Mucosa of rectum (tissue), 2 donors: ENCODE measurements at regions not wholly inside any gene's neighbourhood (a gene's known extent, or its start where the extent isn't known, plus 50 kb on each side); places are given as distances from the start of the nearest gene placed in this dataset.

Source experiments
- H3K27ac ChIP-seq, 2 donors: one replicate each; pipeline ENCODE4 v1.7.0; 2013; ENCODE audit warnings: inconsistent platforms in 2 of 2, low read depth in 2 of 2, low read length in 2 of 2
- H3K27me3 ChIP-seq, 2 donors: one replicate each; pipeline ENCODE4 v1.7.0; 2013; ENCODE audit warnings: low read length in 2 of 2; ENCODE audit not compliant: control insufficient read depth in 2 of 2, insufficient read depth in 2 of 2
- H3K36me3 ChIP-seq, 2 donors: one replicate each; pipeline ENCODE4 v1.7.0; 2013; ENCODE audit warnings: low read length in 2 of 2; ENCODE audit not compliant: control insufficient read depth in 2 of 2, insufficient read depth in 2 of 2
- H3K4me1 ChIP-seq, 2 donors: one replicate each; pipeline ENCODE4 v1.7.0; 2013; ENCODE audit warnings: low read length in 2 of 2, mild to moderate bottlenecking in 1 of 2; ENCODE audit not compliant: control insufficient read depth in 2 of 2, insufficient read depth in 2 of 2
- H3K4me3 ChIP-seq, 2 donors: one replicate each; pipeline ENCODE4 v1.7.0; 2013; ENCODE audit warnings: low read length in 2 of 2
- H3K9ac ChIP-seq, 2 donors: one replicate each; pipeline ENCODE4 v1.7.0; 2013; ENCODE audit warnings: low read length in 2 of 2, low read depth in 1 of 2, mild to moderate bottlenecking in 1 of 2
- H3K9me3 ChIP-seq, 2 donors: one replicate each; pipeline ENCODE4 v1.7.0; 2013; ENCODE audit warnings: low read length in 2 of 2; ENCODE audit not compliant: control insufficient read depth in 2 of 2
- donor health status: healthy.
- donor health status: Normal muscosa, but diverticular disease.

- Histone ChIP-seq H3K36me3 (no peaks in the 10 kb centered on the region), H3K27me3 (no peaks in the 10 kb centered on the region), H3K4me1 (no peaks in the 10 kb centered on the region), H3K9ac (no peak overlapping the region), H3K9me3 (no peaks in the 10 kb centered on the region), H3K27ac (no peak overlapping the region), H3K4me3 (no peak overlapping the region)
Observed at GRCh38 chr2:167480986-167481309, 592.7 kb downstream of the XIRP2 start.

- no peak overlapping the region for H3K4me3 ChIP-seq
Observed at GRCh38 chr2:167480232-167480985, 592.1 kb downstream of the XIRP2 start.

DNA sequence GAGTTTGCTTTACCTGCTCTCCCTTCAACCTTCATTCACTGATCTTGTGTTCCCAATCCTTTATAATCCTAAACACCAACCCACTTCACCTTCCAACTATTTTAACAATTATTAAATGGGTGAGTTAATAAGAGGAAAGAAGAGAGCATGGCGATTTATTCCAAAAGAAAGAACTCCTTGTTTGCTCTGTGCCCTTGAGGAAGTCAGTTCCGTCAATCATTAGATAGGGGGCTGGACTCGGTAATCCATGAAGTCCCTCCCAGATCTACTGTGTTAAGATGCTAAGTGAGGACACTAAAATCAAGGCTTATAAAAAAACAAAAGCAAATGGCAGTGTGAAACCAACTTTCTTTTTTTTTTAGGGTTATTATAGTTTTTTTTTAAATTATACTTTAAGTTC is 589.9 kb downstream of the XIRP2 start:
- Histone ChIP-seq H3K36me3 (no peaks in the 10 kb centered on the region), H3K27ac (no peak overlapping the region), H3K9me3 (no peaks in the 10 kb centered on the region), H3K27me3 (no peaks in the 10 kb centered on the region), H3K9ac (no peak overlapping the region), H3K4me1 (no peaks in the 10 kb centered on the region), H3K4me3 (no peak overlapping the region)

More at GRCh38 chr2:167480232-167480985, 592.1 kb downstream of the XIRP2 start:
- Histone ChIP-seq H3K27ac (no peak overlapping the region), H3K27me3 (no peaks in the 10 kb centered on the region), H3K9me3 (no peaks in the 10 kb centered on the region), H3K9ac (no peak overlapping the region), H3K36me3 (no peaks in the 10 kb centered on the region), H3K4me1 (no peaks in the 10 kb centered on the region)

DNA sequence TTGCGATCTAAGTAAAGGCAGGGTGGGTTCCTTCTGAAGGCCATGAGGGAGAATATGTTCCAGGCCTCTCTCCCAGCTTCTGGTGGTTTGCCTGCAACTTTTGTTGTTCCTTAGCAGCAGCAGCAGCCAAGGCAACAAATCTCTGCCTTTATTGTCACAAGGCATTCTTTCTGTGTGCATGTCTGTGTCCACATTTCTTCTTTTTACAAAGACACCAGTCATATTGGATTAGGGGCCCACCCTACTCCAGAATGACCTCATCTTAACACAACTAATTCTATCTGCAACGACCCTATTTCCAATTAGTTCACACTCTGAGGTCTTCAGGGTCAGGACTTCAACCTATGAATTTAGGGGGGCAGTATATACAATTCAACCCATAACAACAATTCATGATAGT is 587.5 kb downstream of the XIRP2 start:
- Histone ChIP-seq H3K9me3 (no peaks in the 10 kb centered on the region), H3K27me3 (no peaks in the 10 kb centered on the region), H3K4me3 (no peak overlapping the region), H3K9ac (no peak overlapping the region), H3K27ac (no peak overlapping the region), H3K4me1 (no peaks in the 10 kb centered on the region), H3K36me3 (no peaks in the 10 kb centered on the region)

- no peak overlapping the region for H3K9ac ChIP-seq
- H3K36me3 ChIP-seq = no peaks in the 10 kb centered on the region
- no peaks in the 10 kb centered on the region for H3K4me1 ChIP-seq
- no peaks in the 10 kb centered on the region for H3K9me3 ChIP-seq
- H3K4me3 ChIP-seq = no peak overlapping the region
- H3K27ac ChIP-seq = no peak overlapping the region
- H3K27me3 ChIP-seq = no peaks in the 10 kb centered on the region
Observed at GRCh38 chr2:167471734-167472133, 583.5 kb downstream of the XIRP2 start.

GRCh38 chr2:167471332-167471731 is 583.1 kb downstream of the XIRP2 start:
- Histone ChIP-seq H3K9me3 (no peaks in the 10 kb centered on the region), H3K9ac (no peak overlapping the region), H3K4me1 (no peaks in the 10 kb centered on the region), H3K36me3 (no peaks in the 10 kb centered on the region), H3K27ac (no peak overlapping the region), H3K4me3 (no peak overlapping the region), H3K27me3 (no peaks in the 10 kb centered on the region)

DNA sequence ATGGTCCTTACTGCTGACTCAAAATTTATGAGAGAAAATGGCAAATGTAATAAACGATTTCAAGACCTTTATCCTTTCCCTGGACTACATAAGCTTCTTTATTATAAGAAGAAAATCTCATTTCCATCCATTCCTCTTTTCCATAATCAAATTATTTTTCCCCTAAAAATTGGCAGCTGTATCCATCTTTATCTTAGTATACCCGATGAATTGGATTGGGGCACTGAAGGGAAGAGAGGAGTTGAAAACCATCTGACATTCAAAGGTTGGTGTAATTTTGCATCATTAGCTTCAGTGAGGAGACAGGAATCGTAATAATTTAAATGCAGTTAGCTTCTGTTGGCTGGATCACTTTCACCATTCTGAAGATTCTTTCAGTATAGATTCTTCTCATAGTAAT is 574.1 kb downstream of the XIRP2 start:
- no peaks in the 10 kb centered on the region for H3K9me3 ChIP-seq
- H3K27ac ChIP-seq = no peak overlapping the region
- no peaks in the 10 kb centered on the region for H3K36me3 ChIP-seq
- H3K27me3 ChIP-seq = no peaks in the 10 kb centered on the region
- H3K4me1 ChIP-seq = no peaks in the 10 kb centered on the region
- no peak overlapping the region for H3K9ac ChIP-seq
- no peak overlapping the region for H3K4me3 ChIP-seq

DNA sequence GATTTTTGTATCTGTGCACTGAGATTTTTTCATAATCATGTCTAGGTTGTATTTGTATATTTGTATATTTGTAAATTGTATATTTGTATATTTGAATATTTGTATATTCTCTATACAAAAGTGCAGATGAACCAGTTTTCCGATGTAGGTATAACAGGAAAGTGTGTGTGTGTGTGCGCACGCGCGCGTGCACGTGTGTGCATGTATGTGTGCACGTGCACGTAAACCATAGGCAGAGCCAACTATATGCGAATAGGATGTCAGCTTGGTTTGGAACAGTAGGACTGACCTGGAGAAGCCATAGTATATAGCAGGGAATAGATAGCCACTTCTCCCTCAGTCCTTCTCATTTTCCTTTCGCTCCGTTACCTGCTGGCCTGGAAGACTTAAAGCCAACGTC is 565.8 kb downstream of the XIRP2 start:
- no peak overlapping the region for H3K27ac ChIP-seq
- H3K27me3 ChIP-seq = no peaks in the 10 kb centered on the region
- no peaks in the 10 kb centered on the region for H3K4me1 ChIP-seq
- H3K36me3 ChIP-seq = no peaks in the 10 kb centered on the region
- no peaks in the 10 kb centered on the region for H3K9me3 ChIP-seq
- no peak overlapping the region for H3K4me3 ChIP-seq
- no peak overlapping the region for H3K9ac ChIP-seq

GRCh38 chr2:167451496-167452289 is 563.4 kb downstream of the XIRP2 start:
- Histone ChIP-seq H3K27ac (no peak overlapping the region), H3K27me3 (no peaks in the 10 kb centered on the region), H3K9me3 (no peaks in the 10 kb centered on the region), H3K9ac (no peak overlapping the region), H3K4me3 (no peak overlapping the region), H3K36me3 (no peaks in the 10 kb centered on the region), H3K4me1 (no peaks in the 10 kb centered on the region)

DNA sequence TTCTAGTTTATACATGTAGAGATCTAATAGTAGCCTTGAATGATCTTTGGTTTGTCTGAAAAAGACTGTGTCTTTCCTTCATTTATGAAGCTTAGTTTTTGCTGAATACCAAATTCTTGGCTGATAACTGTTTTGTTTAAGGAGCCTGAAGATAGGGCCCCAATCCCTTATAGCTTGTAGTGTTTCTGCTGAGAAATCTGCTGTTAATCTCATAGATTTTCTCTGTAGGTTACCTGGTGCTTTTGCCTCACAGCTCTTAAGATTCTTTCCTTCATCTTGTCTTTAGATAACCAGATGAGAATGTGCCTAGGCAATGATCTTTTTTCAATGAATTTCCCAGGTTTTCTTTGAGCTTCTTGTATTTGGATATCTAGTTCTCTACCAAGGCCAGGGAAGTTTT is 562.1 kb downstream of the XIRP2 start:
- H3K4me3 ChIP-seq = no peak overlapping the region
- H3K27me3 ChIP-seq = no peaks in the 10 kb centered on the region
- H3K27ac ChIP-seq = no peak overlapping the region
- H3K4me1 ChIP-seq = no peaks in the 10 kb centered on the region
- no peak overlapping the region for H3K9ac ChIP-seq
- H3K9me3 ChIP-seq = no peaks in the 10 kb centered on the region
- no peaks in the 10 kb centered on the region for H3K36me3 ChIP-seq
